Mesenchymal stem cell (in vitro differentiated cells and primary cell): ENCODE measurements at regions not wholly inside any gene's neighbourhood (a gene's known extent, or its start where the extent isn't known, plus 50 kb on each side); places are given as distances from the start of the nearest gene placed in this dataset.

Experiments used
- DNase-seq: peaks from one replicate; pipeline ENCODE4 v3.0.0-alpha.2; 2013
- H2AFZ ChIP-seq: one replicate; pipeline ENCODE4 v1.6.1; 2013; ENCODE audit warnings: low read depth, mild to moderate bottlenecking, control low read depth, inconsistent platforms, low read length, moderate library complexity
- H2AK5ac ChIP-seq: 2 replicates; pipeline ENCODE4 v1.6.1; 2013; ENCODE audit warnings: low read length, moderate library complexity, mild to moderate bottlenecking, inconsistent platforms; ENCODE audit not compliant: severe bottlenecking
- H2BK120ac ChIP-seq: one replicate; pipeline ENCODE4 v1.6.1; 2013; ENCODE audit warnings: low read depth, mild to moderate bottlenecking, inconsistent platforms, low read length, moderate library complexity
- H2BK12ac ChIP-seq, 2 experiments: one replicate each; pipeline ENCODE4 v1.6.1; 2013; ENCODE audit warnings: inconsistent platforms in 2 of 2, low read length in 2 of 2, mild to moderate bottlenecking in 2 of 2, moderate library complexity in 2 of 2, control low read depth in 1 of 2
- H2BK15ac ChIP-seq: one replicate; pipeline ENCODE4 v1.6.1; 2013; ENCODE audit warnings: mild to moderate bottlenecking, low read depth, inconsistent platforms; ENCODE audit not compliant: poor library complexity, severe bottlenecking
- H2BK5ac ChIP-seq: 2 replicates; pipeline ENCODE4 v1.6.1; 2013; ENCODE audit warnings: low read depth, mild to moderate bottlenecking, low read length, control low read depth, inconsistent platforms; ENCODE audit not compliant: poor library complexity, severe bottlenecking
- H3K14ac ChIP-seq, 2 experiments: one replicate each; pipeline ENCODE4 v1.6.1; 2013; ENCODE audit warnings: inconsistent platforms in 2 of 2, low read length in 2 of 2, control low read depth in 1 of 2, mild to moderate bottlenecking in 1 of 2, moderate library complexity in 1 of 2
- H3K18ac ChIP-seq, 2 experiments: one replicate each; pipeline ENCODE4 v1.6.1; 2013; ENCODE audit warnings: inconsistent platforms in 2 of 2, low read length in 2 of 2, control low read depth in 1 of 2, low read depth in 1 of 2, mild to moderate bottlenecking in 1 of 2
- H3K23ac ChIP-seq, 2 experiments: one replicate each; pipeline ENCODE4 v1.6.1; 2013; ENCODE audit warnings: inconsistent platforms in 2 of 2, low read length in 2 of 2, mild to moderate bottlenecking in 2 of 2, moderate library complexity in 2 of 2, control low read depth in 1 of 2
- H3K27ac ChIP-seq: 2 replicates; pipeline ENCODE4 v1.5.1; 2013; ENCODE audit warnings: mild to moderate bottlenecking, moderate library complexity, low read length, control low read depth, inconsistent platforms; ENCODE audit not compliant: poor library complexity, severe bottlenecking
- H3K27me3 ChIP-seq, 2 experiments: 2 replicates each; pipeline versions ENCODE4 v1.6.1 to v1.7.0; 2013; ENCODE audit warnings: low read length in 2 of 2, mild to moderate bottlenecking in 2 of 2, moderate library complexity in 2 of 2, control low read depth in 1 of 2, inconsistent platforms in 1 of 2; ENCODE audit not compliant: control insufficient read depth in 1 of 2, insufficient read depth in 1 of 2
- H3K36me3 ChIP-seq, 2 experiments: 2 replicates each; pipeline versions ENCODE4 v1.6.1 to v1.7.0; 2013; ENCODE audit warnings: low read length in 2 of 2, control low read depth in 1 of 2, inconsistent platforms in 1 of 2, low read depth in 1 of 2, mild to moderate bottlenecking in 1 of 2; ENCODE audit not compliant: insufficient read depth in 2 of 2, control insufficient read depth in 1 of 2
- H3K4ac ChIP-seq, 2 experiments: one replicate each; pipeline ENCODE4 v1.6.1; 2013; ENCODE audit warnings: inconsistent platforms in 2 of 2, low read length in 2 of 2, mild to moderate bottlenecking in 2 of 2, moderate library complexity in 2 of 2, control low read depth in 1 of 2, low read depth in 1 of 2
- H3K4me1 ChIP-seq: 2 replicates; pipeline ENCODE4 v1.6.1; 2013; ENCODE audit warnings: low read depth, low read length, control low read depth; ENCODE audit not compliant: control insufficient read depth, insufficient read depth
- H3K4me2 ChIP-seq: 2 replicates; pipeline ENCODE4 v1.6.1; 2013; ENCODE audit warnings: low read length, mild to moderate bottlenecking, inconsistent platforms; ENCODE audit not compliant: poor library complexity, severe bottlenecking
- H3K4me3 ChIP-seq, 2 experiments: 2 replicates each; pipeline versions ENCODE4 v1.5.1 to v1.7.0; 2013; ENCODE audit warnings: low read length in 2 of 2, mild to moderate bottlenecking in 2 of 2, control low read depth in 1 of 2, low read depth in 1 of 2; ENCODE audit not compliant: insufficient read depth in 1 of 2
- H3K79me1 ChIP-seq: replicated peaks from 2 replicates; pipeline ENCODE4 v1.6.1; 2013; ENCODE audit warnings: mild to moderate bottlenecking, control low read depth, low read length, inconsistent platforms; ENCODE audit not compliant: poor library complexity, severe bottlenecking
- H3K9ac ChIP-seq: 2 replicates; pipeline ENCODE4 v1.7.0; 2013; ENCODE audit warnings: mild to moderate bottlenecking, low read length, moderate library complexity
- H3K9me3 ChIP-seq: 2 replicates; pipeline ENCODE4 v1.7.0; 2013; ENCODE audit warnings: mild to moderate bottlenecking, low read length; ENCODE audit not compliant: control insufficient read depth
- H4K8ac ChIP-seq: one replicate; pipeline ENCODE4 v1.6.1; 2013; ENCODE audit warnings: inconsistent platforms, mild to moderate bottlenecking, low read length, moderate library complexity
- H4K91ac ChIP-seq: one replicate; pipeline ENCODE4 v1.6.1; 2013; ENCODE audit warnings: mild to moderate bottlenecking, low read length, inconsistent platforms
- WGBS: methylation state at CpG from one replicate; pipeline ENCODE4 v1.1.7; 2013; ENCODE audit warnings: mixed read lengths; 5-methylcytosine and 5-hydroxymethylcytosine counted together

DNA sequence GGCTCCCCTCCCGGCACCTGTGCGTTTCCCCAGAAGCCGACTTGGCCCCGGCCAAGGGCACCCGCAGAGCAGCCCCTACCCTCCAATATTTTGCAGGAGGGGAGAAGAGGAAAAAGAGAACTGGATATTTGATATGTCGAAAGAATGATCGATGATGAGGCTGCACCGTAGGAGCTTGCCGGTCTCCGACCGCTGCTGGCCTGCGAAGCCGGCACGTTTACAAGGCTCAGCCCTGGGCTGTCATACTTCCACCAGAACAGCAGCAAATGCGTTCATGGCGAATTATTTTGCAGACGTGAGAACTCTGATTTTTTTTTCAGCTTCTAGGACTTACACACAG lies 296.7 kb downstream of the TFAP2C start:
- H3K4me2 ChIP-seq = peak overlapping the region; percentile 73
- H2AFZ ChIP-seq = no peak overlapping the region
- peak overlapping the region in 1 of 2 experiments; percentile 41 for H3K4me3 ChIP-seq
- no peaks in the 10 kb centered on the region for H3K36me3 ChIP-seq
- no peak overlapping the region for H3K27ac ChIP-seq
- no peak overlapping the region for H4K91ac ChIP-seq
- H4K8ac ChIP-seq = no peak overlapping the region
- no peak overlapping the region for H2AK5ac ChIP-seq
- H3K4ac ChIP-seq = no peak overlapping the region
- no peak overlapping the region for H2BK5ac ChIP-seq
- H2BK12ac ChIP-seq = no peak overlapping the region
- H2BK120ac ChIP-seq = no peak overlapping the region
- H3K23ac ChIP-seq = no peak overlapping the region
- no peak overlapping the region for H3K14ac ChIP-seq
- no peak overlapping the region for H2BK15ac ChIP-seq
- peaks cover 12% of the 10 kb centered on the region for H3K4me1 ChIP-seq
- no peak overlapping the region for H3K9ac ChIP-seq
- no peaks in the 10 kb centered on the region for H3K79me1 ChIP-seq
- H3K18ac ChIP-seq = no peak overlapping the region
- H3K9me3 ChIP-seq = no peaks in the 10 kb centered on the region
- DNase-seq = no peak
- H3K27me3 ChIP-seq = peaks cover 91 to 96% of the 10 kb centered on the region in 2 experiments
- under 1% methylated on average over 10 of the region's 17 CpGs for WGBS

GRCh38 chr20:56926501-56926900 lies 297.4 kb downstream of the TFAP2C start:
- no peak overlapping the region for H3K4me2 ChIP-seq
- H3K36me3 ChIP-seq = no peaks in the 10 kb centered on the region
- no peak overlapping the region for H3K18ac ChIP-seq
- no peak overlapping the region for H3K9ac ChIP-seq
- H2BK120ac ChIP-seq = no peak overlapping the region
- H3K4ac ChIP-seq = no peak overlapping the region
- no CpG with 5 or more reads among the region's 2 CpGs for WGBS
- H2AK5ac ChIP-seq = no peak overlapping the region
- H2AFZ ChIP-seq = no peak overlapping the region
- no peak for DNase-seq
- no peak overlapping the region for H2BK15ac ChIP-seq
- no peak overlapping the region for H2BK5ac ChIP-seq
- no peak overlapping the region for H3K14ac ChIP-seq
- no peak overlapping the region for H3K27ac ChIP-seq
- peaks cover 12% of the 10 kb centered on the region for H3K4me1 ChIP-seq
- H2BK12ac ChIP-seq = no peak overlapping the region
- H4K8ac ChIP-seq = no peak overlapping the region
- H4K91ac ChIP-seq = no peak overlapping the region
- H3K9me3 ChIP-seq = no peaks in the 10 kb centered on the region
- peaks cover 88 to 97% of the 10 kb centered on the region in 2 experiments for H3K27me3 ChIP-seq
- H3K79me1 ChIP-seq = no peaks in the 10 kb centered on the region
- H3K23ac ChIP-seq = no peak overlapping the region
- no peak overlapping the region for H3K4me3 ChIP-seq

DNA sequence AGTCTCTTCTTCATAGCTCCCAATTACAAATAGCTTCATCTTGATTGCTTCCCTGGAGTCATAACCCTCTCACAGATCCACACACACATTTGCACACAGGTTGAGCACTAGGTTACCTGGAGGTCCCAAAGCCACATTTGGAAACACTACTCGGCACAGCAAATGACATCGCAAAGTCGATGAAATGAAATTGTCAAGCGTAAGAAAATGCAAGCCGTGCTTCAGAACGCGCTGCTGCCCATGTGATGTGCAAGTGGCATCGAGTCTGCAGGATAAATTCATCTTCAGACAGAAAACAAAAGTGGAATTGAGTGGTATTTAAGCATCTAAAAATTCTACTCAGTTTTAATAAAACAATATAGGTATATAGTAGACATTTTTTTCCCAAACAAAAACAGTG lies 298.0 kb downstream of the TFAP2C start:
- Histone ChIP-seq H3K27me3 (peaks cover 82 to 91% of the 10 kb centered on the region in 2 experiments), H3K4me2 (no peak overlapping the region), H3K23ac (no peak overlapping the region), H2BK12ac (no peak overlapping the region), H3K9ac (no peak overlapping the region), H2BK120ac (no peak overlapping the region), H3K4ac (no peak overlapping the region), H2AFZ (no peak overlapping the region), H3K4me3 (no peak overlapping the region), H2BK5ac (no peak overlapping the region), H3K14ac (no peak overlapping the region), H3K36me3 (no peaks in the 10 kb centered on the region), H3K9me3 (no peaks in the 10 kb centered on the region), H3K4me1 (peaks cover 12% of the 10 kb centered on the region), H4K91ac (no peak overlapping the region), H3K18ac (no peak overlapping the region), H3K27ac (no peak overlapping the region), H2BK15ac (no peak overlapping the region), H3K79me1 (no peaks in the 10 kb centered on the region), H4K8ac (no peak overlapping the region), H2AK5ac (no peak overlapping the region)
- 75% methylated on average over 7 of the region's 8 CpGs for WGBS
- no peak for DNase-seq

- H2BK120ac ChIP-seq = no peak overlapping the region
- no peaks in the 10 kb centered on the region for H3K36me3 ChIP-seq
- no peak overlapping the region for H2BK12ac ChIP-seq
- no peak overlapping the region for H3K4me3 ChIP-seq
- H3K4me2 ChIP-seq = no peak overlapping the region
- H4K91ac ChIP-seq = no peak overlapping the region
- H4K8ac ChIP-seq = no peak overlapping the region
- H3K9ac ChIP-seq = no peak overlapping the region
- no peak overlapping the region for H2BK5ac ChIP-seq
- H2AFZ ChIP-seq = no peak overlapping the region
- peaks cover 12% of the 10 kb centered on the region for H3K4me1 ChIP-seq
- H3K14ac ChIP-seq = no peak overlapping the region
- H3K27ac ChIP-seq = no peak overlapping the region
- no peak overlapping the region for H3K23ac ChIP-seq
- H3K27me3 ChIP-seq = peaks cover 76 to 86% of the 10 kb centered on the region in 2 experiments
- DNase-seq = no peak
- WGBS = 54% methylated on average over 5 of the region's 5 CpGs
- no peaks in the 10 kb centered on the region for H3K79me1 ChIP-seq
- no peak overlapping the region for H2BK15ac ChIP-seq
- H2AK5ac ChIP-seq = no peak overlapping the region
- H3K4ac ChIP-seq = no peak overlapping the region
- H3K18ac ChIP-seq = no peak overlapping the region
- no peaks in the 10 kb centered on the region for H3K9me3 ChIP-seq
Observed at GRCh38 chr20:56928007-56928406, 298.9 kb downstream of the TFAP2C start.
